Neural cell (in vitro differentiated cells): ENCODE measurements at regions not wholly inside any gene's neighbourhood (a gene's known extent, or its start where the extent isn't known, plus 50 kb on each side); places are given as distances from the start of the nearest gene placed in this dataset.

Experiments
- CTCF ChIP-seq: fragments of 450-650 bp; IDR thresholded peaks from 2 replicates; pipeline ENCODE4 v1.5.1; 2014; ENCODE audit warnings: antibody characterized with exemption, mild to moderate bottlenecking, moderate library complexity; ENCODE audit not compliant: poor library complexity, severe bottlenecking
- EP300 ChIP-seq: fragments of 450-650 bp; conservative IDR thresholded peaks from 2 replicates; pipeline ENCODE4 v1.6.1; 2014; ENCODE audit warnings: antibody characterized with exemption, mild to moderate bottlenecking, moderate library complexity; ENCODE audit not compliant: poor library complexity, severe bottlenecking

GRCh38 chr13:79847882-79848592 is 367.1 kb downstream of the NDFIP2 start:
- TF ChIP-seq CTCF: no peak
- no peak for TF ChIP-seq EP300
